ENCODE measurements at regions not wholly inside any gene's neighbourhood (a gene's known extent, or its start where the extent isn't known, plus 50 kb on each side); places are given as distances from the start of the nearest gene placed in this dataset.

GRCh38 chr3:22176911-22177310 lies 425.9 kb upstream of the ZNF385D start (continued):
- no peak for TF ChIP-seq IRF3 (IDR thresholded peaks at IDR 0.05; ENCODE audit: low read depth, low read length)
- no peak for TF ChIP-seq NRF1 (IDR thresholded peaks at IDR 0.05; ENCODE audit: low read depth, low read length)
- no peak for TF ChIP-seq NFIC (IDR thresholded peaks at IDR 0.05; ENCODE audit: borderline replicate concordance)
- no peak for TF ChIP-seq SIN3A (IDR thresholded peaks at IDR 0.05; ENCODE audit: borderline replicate concordance, low read depth, low read length)
- no peak for TF ChIP-seq JUND (IDR thresholded peaks at IDR 0.05)

GRCh38 chr3:22189616-22190015 lies 438.6 kb upstream of the ZNF385D start:
- Histone ChIP-seq H3K4me2 (no peak overlapping the region), H3K9me3 (no peaks in the 10 kb centered on the region), H3K4me1 (ENCODE audit: control insufficient read depth in 1 of 2, insufficient read depth in 2 of 2, low read depth in 1 of 2, low read length in 1 of 2) (peaks cover 0 to 2% of the 10 kb centered on the region in 2 experiments; a peak in 2 of 4 replicates), H3K9me2 (no peaks in the 10 kb centered on the region), H2AFZ (ENCODE audit: low read depth) (no peak overlapping the region), H3K36me3 (replicated peaks in 1 of 2; ENCODE audit: control insufficient read depth in 1 of 2, insufficient read depth in 2 of 2, low read length in 1 of 2) (no peaks in the 10 kb centered on the region), H3K27me3 (ENCODE audit: insufficient read depth) (no peaks in the 10 kb centered on the region), H3K79me2 (ENCODE audit: insufficient read depth) (no peaks in the 10 kb centered on the region), H3K4me3 (ENCODE audit: low read depth in 2 of 2, low read length in 1 of 2) (no peak overlapping the region), H3F3A (replicated peaks; ENCODE audit: insufficient read depth) (no peaks in the 10 kb centered on the region), H4K20me1 (ENCODE audit: insufficient read depth) (no peaks in the 10 kb centered on the region), H3K27ac (ENCODE audit: low read depth in 2 of 2, low read length in 1 of 2) (no peak overlapping the region; a peak in 1 of 4 replicates), H3K9ac (no peak overlapping the region)
- no peak for DNase-seq
- TF ChIP-seq YY1 (IDR thresholded peaks at IDR 0.05; ENCODE audit: low read depth) = no peak
- TF ChIP-seq EP300 (IDR thresholded peaks at IDR 0.05; ENCODE audit: borderline replicate concordance in 1 of 2, low read depth in 1 of 2, low read length in 1 of 2) = no peak
- no peak for TF ChIP-seq TEAD4 (IDR thresholded peaks at IDR 0.05; ENCODE audit: borderline replicate concordance, insufficient read depth)
- TF ChIP-seq FOXM1 (IDR thresholded peaks at IDR 0.05; ENCODE audit: low read depth) = no peak
- no peak for TF ChIP-seq MAX (IDR thresholded peaks at IDR 0.05; ENCODE audit: low read depth)
- TF ChIP-seq ZBTB33 (IDR thresholded peaks at IDR 0.05; ENCODE audit: borderline replicate concordance, low read depth) = no peak
- TF ChIP-seq IRF3 (IDR thresholded peaks at IDR 0.05; ENCODE audit: low read depth, low read length) = no peak
- TF ChIP-seq CHD2 (IDR thresholded peaks at IDR 0.05; ENCODE audit: low read length, partially characterized antibody) = no peak
- TF ChIP-seq RXRA (IDR thresholded peaks at IDR 0.05; ENCODE audit: borderline replicate concordance, low read depth) = no peak
- TF ChIP-seq ELF1 (IDR thresholded peaks at IDR 0.05) = no peak
- no peak for TF ChIP-seq SMC3 (IDR thresholded peaks at IDR 0.05; ENCODE audit: low read depth, low read length)
- no peak for TF ChIP-seq GATA2 (CRISPR knock-in tag; IDR thresholded peaks at IDR 0.05)
- TF ChIP-seq MEF2A (IDR thresholded peaks at IDR 0.05; ENCODE audit: borderline replicate concordance, low read depth) = no peak
- TF ChIP-seq FOSL2 (IDR thresholded peaks at IDR 0.05; ENCODE audit: borderline replicate concordance, low read depth) = no peak
- no peak for TF ChIP-seq TCF12 (IDR thresholded peaks at IDR 0.05)
- no peak for TF ChIP-seq POLR2AphosphoS5 (IDR thresholded peaks at IDR 0.05; ENCODE audit: low read depth, low read length)
- TF ChIP-seq RAD21 (IDR thresholded peaks at IDR 0.05; ENCODE audit: low read length) = no peak
- TF ChIP-seq USF1 (IDR thresholded peaks at IDR 0.05; ENCODE audit: borderline replicate concordance, low read depth) = no peak
- TF ChIP-seq USF2 (IDR thresholded peaks at IDR 0.05; ENCODE audit: borderline replicate concordance, low read depth, low read length) = no peak
- no peak for TF ChIP-seq GABPA (IDR thresholded peaks at IDR 0.05; ENCODE audit: low read depth)
- ChIA-PET POLR2A (no interaction called here), CTCF (interaction anchor here (0.6 to 1.2 kb wide), 2 partner anchors 14 kb away, joined by 3 to 4 read pairs; no protein-coding TSS in a partner anchor)

All from SK-N-SH (cell line).